GM10248 (cell line): ENCODE measurements at regions not wholly inside any gene's neighbourhood (a gene's known extent, or its start where the extent isn't known, plus 50 kb on each side); places are given as distances from the start of the nearest gene placed in this dataset.

Experiments used
- CTCF ChIA-PET: fragments of 300-600 bp; sonication (Branson Sonifier 250); formaldehyde crosslinking; extraction: SDS; loops from one replicate; lab custom pipeline; 2021; ENCODE audit warnings: antibody characterized with exemption; lab: Yijun Ruan, JAX
- POLR2A ChIA-PET: fragments of 350-650 bp; sonication (Branson Sonifier 250); formaldehyde crosslinking; extraction: SDS; loops from one replicate; lab custom pipeline; 2020; ENCODE audit warnings: antibody characterized with exemption; lab: Yijun Ruan, JAX
- DNase-seq: peaks from one replicate; pipeline ENCODE4 v3.0.0; 2012; ENCODE audit errors: extremely low spot score
- CTCF ChIP-seq: IDR thresholded peaks from 2 replicates; pipeline ENCODE4 v1.5.1; 2012; ENCODE audit warnings: mild to moderate bottlenecking, low read depth; ENCODE audit errors: extremely low read depth, missing control alignments, control extremely low read depth

GRCh38 chr9:107755246-107755645 lies 265.7 kb upstream of the KLF4 start:
- POLR2A ChIA-PET, result no interaction called here
- TF ChIP-seq CTCF, result no peak
- CTCF ChIA-PET, result no interaction called here
- no peak for DNase-seq

GRCh38 chr9:107751567-107752210 lies 262.1 kb upstream of the KLF4 start:
- CTCF ChIA-PET, result interaction anchor here (1.1 to 1.8 kb wide), 4 partner anchors 9 to 55 kb away, joined by 3 to 6 read pairs (median 4); no protein-coding TSS in a partner anchor
- DNase-seq, result peak; percentile 50
- POLR2A ChIA-PET, result no interaction called here
- no peak for TF ChIP-seq CTCF

- DNase-seq, result no peak
- ChIA-PET POLR2A (no interaction called here), CTCF (interaction anchor here (1.2 to 1.8 kb wide), 3 partner anchors 8 to 36 kb away, joined by 3 to 6 read pairs (median 4); no protein-coding TSS in a partner anchor)
These were observed 261.4 kb upstream of the KLF4 start for GRCh38 chr9:107750741-107751566.

GRCh38 chr9:107749787-107750444 lies 260.3 kb upstream of the KLF4 start:
- TF ChIP-seq CTCF, result no peak
- CTCF ChIA-PET, result no interaction called here
- DNase-seq, result no peak
- POLR2A ChIA-PET, result no interaction called here

More at GRCh38 chr9:107750741-107751566, 261.4 kb upstream of the KLF4 start:
- no peak for TF ChIP-seq CTCF

GRCh38 chr9:107744873-107745272 lies 255.3 kb upstream of the KLF4 start:
- ChIA-PET POLR2A (no interaction called here), CTCF (interaction anchor here (1.5 kb wide), 1 partner anchor 36 kb away, joined by 3 read pairs; no protein-coding TSS in a partner anchor)
- DNase-seq, result no peak
- no peak for TF ChIP-seq CTCF
